Epithelial cell of esophagus (primary cell): ENCODE measurements at regions not wholly inside any gene's neighbourhood (a gene's known extent, or its start where the extent isn't known, plus 50 kb on each side); places are given as distances from the start of the nearest gene placed in this dataset.

Experiments used
- DNase-seq: peaks from one replicate; pipeline ENCODE4 v3.0.0; 2010; ENCODE audit warnings: low read depth
- H3K4me3 ChIP-seq: 2 replicates; pipeline ENCODE4 v1.5.1; 2011; ENCODE audit warnings: mild to moderate bottlenecking, low read length, control low read depth
- CTCF ChIP-seq: IDR thresholded peaks from 2 replicates; pipeline ENCODE4 v1.5.1; 2011; ENCODE audit warnings: low read depth, mild to moderate bottlenecking, low read length, control low read depth, inconsistent platforms; ENCODE audit not compliant: insufficient read depth; ENCODE audit errors: missing control alignments

- DNase-seq, result peak; percentile 51
- no peak for TF ChIP-seq CTCF
These were observed 226.9 kb upstream of the SPOPL start for GRCh38 chr2:138274421-138275291.

DNA sequence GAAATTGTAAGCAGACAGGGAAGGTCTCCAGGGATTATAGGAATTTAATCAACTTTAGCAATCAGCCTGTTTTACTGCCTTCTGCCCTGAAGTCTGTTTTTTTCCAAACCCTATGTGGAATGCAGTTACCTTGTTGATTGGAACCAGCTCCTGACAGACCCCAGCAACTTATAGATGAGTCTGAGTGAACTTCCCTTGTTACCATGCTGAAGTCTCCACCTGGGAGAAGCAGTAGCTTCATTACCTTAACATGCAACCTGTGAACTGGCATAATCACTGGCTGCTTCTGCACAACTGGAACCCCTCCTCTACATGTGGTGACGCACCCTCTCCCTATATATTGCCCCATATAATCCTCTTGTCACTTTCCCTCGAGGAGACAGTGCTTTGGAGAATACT, 226.3 kb upstream of the SPOPL start:
- DNase-seq, result peak; percentile 25
- H3K4me3 ChIP-seq, result no peak overlapping the region
- TF ChIP-seq CTCF, result no peak

More at GRCh38 chr2:138274421-138275291, 226.9 kb upstream of the SPOPL start:
- H3K4me3 ChIP-seq, result no peak overlapping the region

DNA sequence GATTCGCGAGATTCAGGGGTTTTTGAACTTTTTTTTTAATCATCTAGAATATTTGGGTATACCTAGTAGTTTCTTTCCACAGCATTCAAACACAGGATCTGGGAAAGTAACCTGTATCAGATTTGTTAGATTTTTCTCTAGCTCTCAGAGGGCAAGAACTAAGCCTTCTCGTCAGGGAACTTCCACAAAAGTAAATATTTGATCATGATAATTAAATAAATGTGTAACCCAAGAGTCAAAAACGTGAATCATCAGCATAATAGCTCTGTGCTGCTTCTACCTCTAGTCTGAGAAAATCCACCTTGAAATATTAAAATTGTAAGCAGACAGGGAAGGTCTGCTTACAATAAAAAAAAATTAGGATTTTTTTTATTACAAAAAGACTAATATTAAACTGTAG, 225.7 kb upstream of the SPOPL start:
- H3K4me3 ChIP-seq, result no peak overlapping the region

GRCh38 chr2:138276339-138276738, 225.2 kb upstream of the SPOPL start:
- TF ChIP-seq CTCF, result no peak
- peak; percentile 10 for DNase-seq

More for the DNA sequence above, 225.7 kb upstream of the SPOPL start:
- peak; percentile 60 for DNase-seq
- no peak for TF ChIP-seq CTCF

DNA sequence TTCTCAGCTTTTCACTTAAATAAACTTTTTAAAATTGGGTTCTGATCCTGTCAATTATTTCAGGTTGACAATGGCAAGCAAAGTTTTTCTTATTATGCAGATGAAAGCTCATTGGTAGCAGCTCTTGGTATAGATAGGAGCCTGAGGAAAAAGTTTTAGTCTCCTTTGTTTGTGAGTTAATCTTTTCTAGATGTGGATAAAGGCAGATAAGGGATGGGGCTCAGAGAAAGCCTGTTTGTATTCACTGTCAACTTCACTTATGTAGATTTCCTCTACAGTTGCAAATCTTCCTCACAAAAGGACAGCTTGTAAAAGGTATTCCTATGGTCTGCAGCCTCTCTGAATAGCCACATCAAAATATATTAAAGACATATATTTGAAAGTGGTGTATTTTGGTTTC, 224.5 kb upstream of the SPOPL start:
- H3K4me3 ChIP-seq, result no peak overlapping the region
- no peak for DNase-seq
- TF ChIP-seq CTCF, result no peak

More at GRCh38 chr2:138276339-138276738, 225.2 kb upstream of the SPOPL start:
- no peak overlapping the region for H3K4me3 ChIP-seq

- TF ChIP-seq CTCF, result no peak
- H3K4me3 ChIP-seq, result no peak overlapping the region
- no peak for DNase-seq
These were observed 221.7 kb upstream of the SPOPL start for GRCh38 chr2:138279871-138280270.
